ENCODE measurements at regions not wholly inside any gene's neighbourhood (a gene's known extent, or its start where the extent isn't known, plus 50 kb on each side); places are given as distances from the start of the nearest gene placed in this dataset.

DNA sequence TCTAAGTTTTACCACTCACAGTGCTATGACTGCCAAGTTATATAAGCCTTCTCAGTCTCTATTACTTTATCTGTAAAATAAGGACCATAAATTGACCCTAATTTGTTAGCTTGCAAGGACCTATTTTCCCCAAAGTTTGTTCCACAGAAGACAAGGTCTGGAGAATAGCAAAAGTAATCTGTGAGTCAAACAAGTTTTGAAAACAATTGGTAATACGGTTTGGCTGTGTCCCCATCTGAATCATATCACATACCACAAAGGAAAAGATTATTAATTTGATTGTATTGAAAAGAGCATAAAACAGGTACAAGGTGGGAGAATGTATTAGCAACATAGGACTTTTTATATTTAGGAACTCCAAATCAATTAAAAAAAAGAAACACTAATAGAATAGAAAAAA, 124.0 kb upstream of the TARS1 start:
- TF ChIP-seq, protein P1, sequence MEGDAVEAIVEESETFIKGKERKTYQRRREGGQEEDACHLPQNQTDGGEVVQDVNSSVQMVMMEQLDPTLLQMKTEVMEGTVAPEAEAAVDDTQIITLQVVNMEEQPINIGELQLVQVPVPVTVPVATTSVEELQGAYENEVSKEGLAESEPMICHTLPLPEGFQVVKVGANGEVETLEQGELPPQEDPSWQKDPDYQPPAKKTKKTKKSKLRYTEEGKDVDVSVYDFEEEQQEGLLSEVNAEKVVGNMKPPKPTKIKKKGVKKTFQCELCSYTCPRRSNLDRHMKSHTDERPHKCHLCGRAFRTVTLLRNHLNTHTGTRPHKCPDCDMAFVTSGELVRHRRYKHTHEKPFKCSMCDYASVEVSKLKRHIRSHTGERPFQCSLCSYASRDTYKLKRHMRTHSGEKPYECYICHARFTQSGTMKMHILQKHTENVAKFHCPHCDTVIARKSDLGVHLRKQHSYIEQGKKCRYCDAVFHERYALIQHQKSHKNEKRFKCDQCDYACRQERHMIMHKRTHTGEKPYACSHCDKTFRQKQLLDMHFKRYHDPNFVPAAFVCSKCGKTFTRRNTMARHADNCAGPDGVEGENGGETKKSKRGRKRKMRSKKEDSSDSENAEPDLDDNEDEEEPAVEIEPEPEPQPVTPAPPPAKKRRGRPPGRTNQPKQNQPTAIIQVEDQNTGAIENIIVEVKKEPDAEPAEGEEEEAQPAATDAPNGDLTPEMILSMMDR (IDR thresholded peaks at IDR 0.05), result no peak
- no peak for TF ChIP-seq POLR2A (IDR thresholded peaks at IDR 0.05)

Data from vagina (tissue), 2 donors.